H1 (cell line): ENCODE measurements at regions not wholly inside any gene's neighbourhood (a gene's known extent, or its start where the extent isn't known, plus 50 kb on each side); places are given as distances from the start of the nearest gene placed in this dataset.

Experiments used
- CTCF ChIA-PET: fragments of 300-600 bp; sonication (Branson Sonifier 250); formaldehyde crosslinking; loops from one replicate; lab custom pipeline; 2021; ENCODE audit not compliant: partially characterized antibody; lab: Charles Lee
- POLR2A ChIA-PET: fragments of 300-600 bp; sonication (Branson Sonifier 250); formaldehyde crosslinking; loops from one replicate; lab custom pipeline; 2021; ENCODE audit warnings: inconsistent platforms; ENCODE audit not compliant: partially characterized antibody; lab: Charles Lee
- DNase-seq, 2 experiments: peaks; one replicate each; pipeline versions ENCODE4 v3.0.0 to v3.0.0-alpha.2; 2010 to 2022; ENCODE audit warnings: low spot score in 2 of 2, low read depth in 1 of 2, mixed read lengths in 1 of 2
- FAIRE-seq: peaks from 2 replicates; lab custom pipeline; 2011; peaks lifted over from hg19 to GRCh38; lab: Jason Lieb, UNC
- H2AFZ ChIP-seq: 2 replicates; pipeline ENCODE4 v1.8.1; 2012; ENCODE audit warnings: low read length, inconsistent platforms
- H2AK5ac ChIP-seq: 2 replicates; pipeline ENCODE4 v1.6.1; 2013; ENCODE audit warnings: low read depth, low read length
- H2BK120ac ChIP-seq: replicated peaks from 2 replicates; pipeline ENCODE3; 2013; ENCODE audit warnings: low read depth, low read length, inconsistent platforms
- H2BK12ac ChIP-seq: 2 replicates; pipeline ENCODE4 v1.6.1; 2013; ENCODE audit warnings: low read depth, low read length
- H2BK15ac ChIP-seq: 2 replicates; pipeline ENCODE4 v1.6.1; 2013; ENCODE audit warnings: low read length
- H2BK20ac ChIP-seq: 2 replicates; pipeline ENCODE4 v1.6.1; 2013; ENCODE audit warnings: low read length
- H2BK5ac ChIP-seq: 2 replicates; pipeline ENCODE4 v1.6.1; 2013; ENCODE audit warnings: low read depth, low read length
- H3K14ac ChIP-seq: 2 replicates; pipeline ENCODE4 v1.6.1; 2013; ENCODE audit warnings: inconsistent platforms; ENCODE audit not compliant: insufficient read length
- H3K18ac ChIP-seq: 2 replicates; pipeline ENCODE4 v1.6.1; 2013; ENCODE audit warnings: low read length; ENCODE audit errors: extremely low read depth
- H3K23ac ChIP-seq: 2 replicates; pipeline ENCODE4 v1.6.1; 2013; ENCODE audit warnings: inconsistent platforms; ENCODE audit not compliant: insufficient read length
- H3K23me2 ChIP-seq: 2 replicates; pipeline ENCODE4 v1.6.1; 2013; ENCODE audit warnings: low read depth, low read length
- H3K27ac ChIP-seq: 2 replicates; pipeline ENCODE4 v1.6.1; 2011; ENCODE audit warnings: low read depth, low read length, inconsistent platforms
- H3K27me3 ChIP-seq, 4 experiments: replicated peaks in 1 of 4; 1 replicate in 1 of 4; 2 replicates in 3 of 4; pipeline versions ENCODE4 v1.6.1 to v1.8.1; 2011 to 2013; ENCODE audit warnings: low read length in 3 of 4, mild to moderate bottlenecking in 3 of 4, inconsistent platforms in 2 of 4, mixed read lengths in 2 of 4, moderate library complexity in 1 of 4; ENCODE audit not compliant: control insufficient read depth in 3 of 4, insufficient read depth in 3 of 4; ENCODE audit errors: extremely low read depth in 1 of 4
- H3K36me3 ChIP-seq, 4 experiments: 2 replicates each; pipeline versions ENCODE4 v1.6.1 to v1.8.1; 2011 to 2013; ENCODE audit warnings: mild to moderate bottlenecking in 4 of 4, low read length in 3 of 4, moderate library complexity in 2 of 4, control low read depth in 1 of 4, inconsistent platforms in 1 of 4; ENCODE audit not compliant: insufficient read depth in 4 of 4, control insufficient read depth in 2 of 4
- H3K4ac ChIP-seq: replicated peaks from 2 replicates; pipeline ENCODE3; 2013; ENCODE audit warnings: low read length, low read depth, mixed read lengths, inconsistent platforms; ENCODE audit not compliant: insufficient read length
- H3K4me1 ChIP-seq, 4 experiments: replicated peaks in 1 of 4; 1 replicate in 1 of 4; 2 replicates in 3 of 4; pipeline versions ENCODE4 v1.6.1 to v1.8.1; 2011 to 2013; ENCODE audit warnings: low read length in 3 of 4, inconsistent platforms in 2 of 4, mixed read lengths in 1 of 4; ENCODE audit not compliant: insufficient read depth in 4 of 4, control insufficient read depth in 3 of 4
- H3K4me2 ChIP-seq, 2 experiments: 2 replicates each; pipeline versions ENCODE4 v1.6.1 to v1.8.1; 2011 to 2013; ENCODE audit warnings: low read depth in 2 of 2, low read length in 2 of 2, control low read depth in 1 of 2, inconsistent platforms in 1 of 2, mild to moderate bottlenecking in 1 of 2; ENCODE audit not compliant: insufficient read depth in 1 of 2
- H3K4me3 ChIP-seq, 4 experiments: fragments of 200-600, 300-600 bp in 1 of 4; sonication (generic), shearing (Covaris generic), sonication (Bioruptor Twin) in 1 of 4; 2 replicates each; pipeline versions ENCODE4 v1.5.1 to v1.8.1; 2011 to 2016; ENCODE audit warnings: low read length in 4 of 4, low read depth in 3 of 4, control low read depth in 2 of 4, inconsistent platforms in 2 of 4, mild to moderate bottlenecking in 2 of 4, mixed read lengths in 1 of 4, moderate library complexity in 1 of 4; ENCODE audit not compliant: insufficient read depth in 2 of 4; ENCODE audit errors: extremely low read depth in 1 of 4
- H3K56ac ChIP-seq: replicated peaks from 2 replicates; pipeline ENCODE3; 2013; ENCODE audit warnings: low read depth, mild to moderate bottlenecking, mixed read lengths, low read length, inconsistent platforms; ENCODE audit not compliant: insufficient read length
- H3K79me1 ChIP-seq: 2 replicates; pipeline ENCODE4 v1.6.1; 2013; ENCODE audit warnings: low read depth, low read length, control low read depth
- H3K79me2 ChIP-seq, 2 experiments: 2 replicates each; pipeline versions ENCODE4 v1.6.1 to v1.8.1; 2012 to 2013; ENCODE audit warnings: low read length in 2 of 2, mild to moderate bottlenecking in 2 of 2, inconsistent platforms in 1 of 2; ENCODE audit not compliant: insufficient read depth in 2 of 2, control insufficient read depth in 1 of 2
- H3K9ac ChIP-seq, 4 experiments: replicated peaks in 1 of 4; 1 replicate in 1 of 4; 2 replicates in 3 of 4; pipeline versions ENCODE4 v1.6.1 to v1.8.1; 2011 to 2013; ENCODE audit warnings: low read depth in 3 of 4, low read length in 3 of 4, control low read depth in 2 of 4, mild to moderate bottlenecking in 2 of 4, moderate library complexity in 2 of 4, inconsistent platforms in 1 of 4; ENCODE audit errors: extremely low read depth in 1 of 4
- H3K9me3 ChIP-seq, 2 experiments: 2 replicates each; pipeline versions ENCODE4 v1.6.1 to v1.8.1; 2012 to 2013; ENCODE audit warnings: mild to moderate bottlenecking in 2 of 2, moderate library complexity in 2 of 2, control low read depth in 1 of 2, inconsistent platforms in 1 of 2, low read depth in 1 of 2, low read length in 1 of 2, mixed read lengths in 1 of 2; ENCODE audit not compliant: insufficient read depth in 2 of 2
- H4K20me1 ChIP-seq, 2 experiments: replicated peaks in 1 of 2; 2 replicates each; pipeline versions ENCODE3 to v1.8.1; 2011 to 2013; ENCODE audit warnings: inconsistent platforms in 2 of 2, low read length in 2 of 2, mild to moderate bottlenecking in 1 of 2; ENCODE audit not compliant: insufficient read depth in 2 of 2, control insufficient read depth in 1 of 2
- H4K5ac ChIP-seq: 2 replicates; pipeline ENCODE4 v1.6.1; 2013; ENCODE audit warnings: low read length, low read depth, mixed read lengths, inconsistent platforms; ENCODE audit not compliant: insufficient read length
- H4K8ac ChIP-seq: 2 replicates; pipeline ENCODE4 v1.8.0; 2013; ENCODE audit warnings: mild to moderate bottlenecking, moderate library complexity, low read length, inconsistent platforms; ENCODE audit not compliant: insufficient read depth; ENCODE audit errors: extremely low read depth
- H4K91ac ChIP-seq: replicated peaks from 2 replicates; pipeline ENCODE3; 2013; ENCODE audit warnings: low read length, mixed read lengths, inconsistent platforms; ENCODE audit not compliant: insufficient read length
- CHD1 ChIP-seq: IDR thresholded peaks from 2 replicates; pipeline ENCODE4 v1.6.1; 2012; ENCODE audit warnings: low read depth, low read length, improper control_type of control experiment
- CHD2 ChIP-seq: IDR thresholded peaks from 2 replicates; pipeline ENCODE4 v1.6.1; 2012; ENCODE audit warnings: low read length, improper control_type of control experiment
- CTCF ChIP-seq, 3 experiments: IDR thresholded peaks; 1 replicate in 2 of 3; 2 replicates in 1 of 3; pipeline versions ENCODE4 v1.5.1 to v1.6.1; 2011; ENCODE audit warnings: low read length in 3 of 3, mild to moderate bottlenecking in 3 of 3, inconsistent platforms in 2 of 3, low read depth in 1 of 3, moderate library complexity in 1 of 3; ENCODE audit not compliant: insufficient read depth in 1 of 3; ENCODE audit errors: control extremely low read depth in 1 of 3
- EP300 ChIP-seq, 2 experiments: IDR thresholded peaks; 1 replicate in 1 of 2; 2 replicates in 1 of 2; pipeline ENCODE4 v1.6.1; 2011 to 2012; ENCODE audit warnings: low read depth in 2 of 2, low read length in 2 of 2, mild to moderate bottlenecking in 2 of 2, borderline replicate concordance in 1 of 2, inconsistent platforms in 1 of 2, moderate library complexity in 1 of 2
- JUN ChIP-seq: IDR thresholded peaks from 2 replicates; pipeline ENCODE4 v1.6.1; 2011; ENCODE audit warnings: low read depth, mild to moderate bottlenecking, improper control_type of control experiment, low read length
- MAFK ChIP-seq: IDR thresholded peaks from 2 replicates; pipeline ENCODE4 v1.6.1; 2012; ENCODE audit warnings: low read depth, mild to moderate bottlenecking, improper control_type of control experiment, low read length
- RAD21 ChIP-seq, 2 experiments: IDR thresholded peaks in 1 of 2; conservative IDR thresholded peaks in 1 of 2; 2 replicates each; pipeline ENCODE4 v1.6.1; 2011; ENCODE audit warnings: low read depth in 2 of 2, low read length in 2 of 2, improper control_type of control experiment in 1 of 2, inconsistent platforms in 1 of 2, mild to moderate bottlenecking in 1 of 2, moderate library complexity in 1 of 2
- RNF2 ChIP-seq: fragments of 200-900, 300-1000 bp; sonication (generic); IDR thresholded peaks from 2 replicates; pipeline ENCODE4 v1.7.1; 2016; ENCODE audit warnings: borderline replicate concordance, low read depth, mild to moderate bottlenecking, antibody characterized with exemption, low read length; ENCODE audit not compliant: poor library complexity, severe bottlenecking; ENCODE audit errors: missing control alignments
- RXRA ChIP-seq: IDR thresholded peaks from 2 replicates; pipeline ENCODE4 v1.6.1; 2011; ENCODE audit warnings: low read depth, mild to moderate bottlenecking, low read length, moderate library complexity; ENCODE audit not compliant: insufficient read depth
- SP1 ChIP-seq: IDR thresholded peaks from 2 replicates; pipeline ENCODE4 v1.6.1; 2011; ENCODE audit warnings: low read depth, low read length
- SRF ChIP-seq: IDR thresholded peaks from 2 replicates; pipeline ENCODE4 v1.6.1; 2011; ENCODE audit warnings: mild to moderate bottlenecking, low read depth, low read length, moderate library complexity
- WGBS, 2 experiments: shearing (Covaris generic) in 1 of 2; methylation state at CpG; one replicate each; pipeline versions ENCODE4 v1.1.6 to v1.1.7; 2013 to 2015; ENCODE audit warnings: low lambda C conversion rate in 2 of 2, mixed read lengths in 2 of 2, inconsistent platforms in 1 of 2, low coverage in 1 of 2, missing lambda C conversion rate in 1 of 2; ENCODE audit not compliant: insufficient replicate concordance in 2 of 2, insufficient coverage in 1 of 2, insufficient read length in 1 of 2; ENCODE audit errors: extremely low coverage in 1 of 2, missing lambda C conversion rate in 1 of 2; 5-methylcytosine and 5-hydroxymethylcytosine counted together

- Histone ChIP-seq H2AK5ac (no peak overlapping the region), H3K79me2 (no peaks in the 10 kb centered on the region), H2BK5ac (no peak overlapping the region), H3K4ac (no peak overlapping the region), H3K14ac (no peak overlapping the region), H2BK15ac (no peak overlapping the region), H4K5ac (no peak overlapping the region), H2AFZ (peak overlapping the region; percentile 88), H3K18ac (no peak overlapping the region), H4K91ac (no peak overlapping the region), H2BK20ac (0 out of 2 replicates have a peak overlapping the region, but pooled peaks have one; percentile 90), H3K27me3 (no peaks in the 10 kb centered on the region), H3K4me1 (peaks cover 0 to 3% (median under 1%) of the 10 kb centered on the region in 4 experiments; a peak in 1 of 7 replicates), H2BK120ac (no peak overlapping the region), H4K20me1 (no peaks in the 10 kb centered on the region), H3K9me3 (no peaks in the 10 kb centered on the region), H4K8ac (no peak overlapping the region), H3K56ac (no peak overlapping the region), H3K23ac (no peak overlapping the region), H3K9ac (no peak overlapping the region), H3K79me1 (no peaks in the 10 kb centered on the region), H2BK12ac (no peak overlapping the region), H3K23me2 (no peaks in the 10 kb centered on the region), H3K4me3 (no peak overlapping the region), H3K36me3 (no peaks in the 10 kb centered on the region), H3K27ac (no peak overlapping the region), H3K4me2 (no peak overlapping the region; a peak in 1 of 4 replicates)
- POLR2A ChIA-PET, result no interaction called here
- DNase-seq, result no peak
- no peak for FAIRE-seq
- CTCF ChIA-PET, result interaction anchor here (1.3 to 1.5 kb wide), 3 partner anchors 11 to 128 kb away, joined by 3 to 4 read pairs (median 3); no protein-coding TSS in a partner anchor
- 69% methylated on average over 2 of the region's 2 CpGs; no CpG with 5 or more reads in 1 of the 2 experiments for WGBS, 2 experiments
- TF ChIP-seq CTCF (IDR thresholded peaks at IDR 0.05; ENCODE audit: control extremely low read depth in 1 of 3, insufficient read depth in 1 of 3, low read depth in 1 of 3, low read length in 3 of 3), result no peak
- TF ChIP-seq MAFK, result no peak
- TF ChIP-seq CHD1, result no peak
- TF ChIP-seq RAD21 (IDR thresholded peaks at IDR 0.05 in 1 of 2, conservative IDR thresholded peaks at IDR 0.05 in 1 of 2; ENCODE audit: low read depth in 2 of 2, low read length in 2 of 2), result no peak
- TF ChIP-seq RNF2, result no peak
- no peak for TF ChIP-seq RXRA
- TF ChIP-seq EP300 (IDR thresholded peaks at IDR 0.05; ENCODE audit: borderline replicate concordance in 1 of 2, low read depth in 2 of 2, low read length in 2 of 2), result no peak
- no peak for TF ChIP-seq JUN
- TF ChIP-seq SP1, result no peak
- TF ChIP-seq CHD2, result no peak
- TF ChIP-seq SRF, result no peak
Measured at GRCh38 chr14:87055007-87055406, 938.0 kb downstream of the GALC start.
